SU-DHL-6 (cell line): ENCODE measurements at regions not wholly inside any gene's neighbourhood (a gene's known extent, or its start where the extent isn't known, plus 50 kb on each side); places are given as distances from the start of the nearest gene placed in this dataset.

Source experiments
- CTCF ChIP-seq: fragments of 200-600 bp; sonication (generic); IDR thresholded peaks from one replicate; pipeline ENCODE4 v1.5.1; 2017; ENCODE audit warnings: antibody characterized with exemption, mild to moderate bottlenecking, low read length, moderate library complexity; ENCODE audit not compliant: insufficient read depth, poor library complexity, severe bottlenecking
- EZH2phosphoT487 ChIP-seq: fragments of 200-600 bp; sonication (generic), shearing (Covaris generic); conservative IDR thresholded peaks from 2 replicates; pipeline ENCODE4 v1.6.1; 2018; ENCODE audit warnings: mild to moderate bottlenecking, antibody characterized with exemption, low read length, moderate library complexity, mixed read lengths

GRCh38 chr4:9679704-9680478 lies 101.5 kb upstream of the DRD5 start:
- TF ChIP-seq CTCF (no peak), EZH2phosphoT487 (no peak)
